ENCODE measurements at regions not wholly inside any gene's neighbourhood (a gene's known extent, or its start where the extent isn't known, plus 50 kb on each side); places are given as distances from the start of the nearest gene placed in this dataset.
"Not testable (repeated sequence)": the region's sequence is repeated elsewhere in the genome, so short reads cannot be mapped to it uniquely, and the experiment has no call there.

- ChIA-PET CTCF (no interaction called here), POLR2A (no interaction called here)
- H3K4me1 Mint-ChIP-seq = no peaks in the 10 kb centered on the region
Measured at GRCh38 chr5:33198836-33199235, 241.9 kb upstream of the TARS1 start.

GRCh38 chr5:33203931-33204330, 236.8 kb upstream of the TARS1 start:
- no peak overlapping the region for H3K4me3 Mint-ChIP-seq
- CTCF ChIA-PET = no interaction called here

More at GRCh38 chr5:33198836-33199235, 241.9 kb upstream of the TARS1 start:
- Mint-ChIP-seq H3K27me3 (no peaks in the 10 kb centered on the region), H3K27ac (no peak overlapping the region), H3K36me3 (ENCODE audit: low read depth) (no peaks in the 10 kb centered on the region), H3K4me3 (no peak overlapping the region), H3K9me3 (peaks cover 5% of the 10 kb centered on the region)
- no peak for DNase-seq

GRCh38 chr5:33205079-33205478, 235.7 kb upstream of the TARS1 start:
- CTCF ChIA-PET = no interaction called here
- Mint-ChIP-seq H3K9me3 (no peaks in the 10 kb centered on the region), H3K27me3 (no peaks in the 10 kb centered on the region), H3K4me1 (no peaks in the 10 kb centered on the region), H3K27ac (no peak overlapping the region), H3K36me3 (ENCODE audit: low read depth) (no peaks in the 10 kb centered on the region), H3K4me3 (no peak overlapping the region)
- POLR2A ChIA-PET = no interaction called here
- DNase-seq = no peak

More at GRCh38 chr5:33203931-33204330, 236.8 kb upstream of the TARS1 start:
- POLR2A ChIA-PET = no interaction called here
- DNase-seq = no peak
- Mint-ChIP-seq H3K27me3 (no peaks in the 10 kb centered on the region), H3K27ac (no peak overlapping the region), H3K36me3 (ENCODE audit: low read depth) (no peaks in the 10 kb centered on the region), H3K4me1 (no peaks in the 10 kb centered on the region), H3K9me3 (no peaks in the 10 kb centered on the region)

- no peaks in the 10 kb centered on the region for H3K27me3 Mint-ChIP-seq
- no peaks in the 10 kb centered on the region for H3K9me3 Mint-ChIP-seq
Measured at GRCh38 chr5:33205727-33206410, 234.9 kb upstream of the TARS1 start.

GRCh38 chr5:33206962-33207506, 233.7 kb upstream of the TARS1 start:
- Mint-ChIP-seq H3K9me3 (no peaks in the 10 kb centered on the region), H3K4me3 (no peak overlapping the region), H3K27ac (no peak overlapping the region), H3K27me3 (no peaks in the 10 kb centered on the region), H3K36me3 (ENCODE audit: low read depth) (no peaks in the 10 kb centered on the region), H3K4me1 (no peaks in the 10 kb centered on the region)
- ChIA-PET POLR2A (no interaction called here), CTCF (no interaction called here)
- DNase-seq = no peak

More at GRCh38 chr5:33205727-33206410, 234.9 kb upstream of the TARS1 start:
- Mint-ChIP-seq H3K4me1 (no peaks in the 10 kb centered on the region), H3K36me3 (ENCODE audit: low read depth) (no peaks in the 10 kb centered on the region), H3K4me3 (no peak overlapping the region), H3K27ac (no peak overlapping the region)
- DNase-seq = no peak
- ChIA-PET POLR2A (no interaction called here), CTCF (no interaction called here)

GRCh38 chr5:33209252-33209651, 231.5 kb upstream of the TARS1 start:
- POLR2A ChIA-PET = no interaction called here
- no peaks in the 10 kb centered on the region for H3K9me3 Mint-ChIP-seq
- no peaks in the 10 kb centered on the region for H3K27me3 Mint-ChIP-seq
- H3K4me3 Mint-ChIP-seq = no peak overlapping the region
- DNase-seq = no peak
- no peak overlapping the region for H3K27ac Mint-ChIP-seq
- CTCF ChIA-PET = no interaction called here
- H3K36me3 Mint-ChIP-seq (ENCODE audit: low read depth) = no peaks in the 10 kb centered on the region
- no peaks in the 10 kb centered on the region for H3K4me1 Mint-ChIP-seq

- CTCF ChIA-PET, H3K27me3 Mint-ChIP-seq, POLR2A ChIA-PET: not testable (repeated sequence)
Measured at GRCh38 chr5:33210221-33210620, 230.5 kb upstream of the TARS1 start.

GRCh38 chr5:33210978-33211377, 229.8 kb upstream of the TARS1 start:
- CTCF ChIA-PET = interaction anchor here (0.6 kb wide), 1 partner anchor 36 kb away, joined by 3 read pairs; no protein-coding TSS in a partner anchor
- Mint-ChIP-seq H3K4me3 (no peak overlapping the region), H3K9me3 (no peaks in the 10 kb centered on the region), H3K4me1 (no peaks in the 10 kb centered on the region), H3K36me3 (ENCODE audit: low read depth) (no peaks in the 10 kb centered on the region), H3K27ac (no peak overlapping the region), H3K27me3 (no peaks in the 10 kb centered on the region)
- no peak for DNase-seq
- POLR2A ChIA-PET = no interaction called here

More at GRCh38 chr5:33210221-33210620, 230.5 kb upstream of the TARS1 start:
- not testable (repeated sequence) for H3K27ac Mint-ChIP-seq; H3K36me3 Mint-ChIP-seq (ENCODE audit: low read depth); H3K4me3 Mint-ChIP-seq; H3K9me3 Mint-ChIP-seq; H3K4me1 Mint-ChIP-seq; DNase-seq

GRCh38 chr5:33212439-33212838, 228.3 kb upstream of the TARS1 start:
- Mint-ChIP-seq H3K36me3 (ENCODE audit: low read depth) (no peaks in the 10 kb centered on the region), H3K9me3 (no peaks in the 10 kb centered on the region), H3K4me3 (no peak overlapping the region), H3K27me3 (no peaks in the 10 kb centered on the region), H3K4me1 (no peaks in the 10 kb centered on the region), H3K27ac (no peak overlapping the region)
- CTCF ChIA-PET = no interaction called here
- DNase-seq = no peak
- POLR2A ChIA-PET = no interaction called here

GRCh38 chr5:33212900-33213299, 227.9 kb upstream of the TARS1 start:
- POLR2A ChIA-PET = no interaction called here
- Mint-ChIP-seq H3K27me3 (no peaks in the 10 kb centered on the region), H3K9me3 (no peaks in the 10 kb centered on the region), H3K27ac (no peak overlapping the region), H3K4me3 (no peak overlapping the region), H3K36me3 (ENCODE audit: low read depth) (no peaks in the 10 kb centered on the region), H3K4me1 (no peaks in the 10 kb centered on the region)
- CTCF ChIA-PET = no interaction called here
- no peak for DNase-seq

- Mint-ChIP-seq H3K4me1 (no peaks in the 10 kb centered on the region), H3K27ac (no peak overlapping the region), H3K4me3 (no peak overlapping the region), H3K36me3 (ENCODE audit: low read depth) (no peaks in the 10 kb centered on the region), H3K9me3 (no peaks in the 10 kb centered on the region), H3K27me3 (no peaks in the 10 kb centered on the region)
- DNase-seq = no peak
- CTCF ChIA-PET = no interaction called here
- POLR2A ChIA-PET = no interaction called here
Measured at GRCh38 chr5:33223563-33224284, 217.0 kb upstream of the TARS1 start.

- Mint-ChIP-seq H3K4me3 (no peak overlapping the region), H3K4me1 (no peaks in the 10 kb centered on the region), H3K9me3 (no peaks in the 10 kb centered on the region), H3K27me3 (no peaks in the 10 kb centered on the region), H3K36me3 (ENCODE audit: low read depth) (no peaks in the 10 kb centered on the region), H3K27ac (no peak overlapping the region)
- ChIA-PET POLR2A (no interaction called here), CTCF (no interaction called here)
- no peak for DNase-seq
Measured at GRCh38 chr5:33224285-33224961, 216.3 kb upstream of the TARS1 start.

- ChIA-PET POLR2A (no interaction called here), CTCF (no interaction called here)
- no peak overlapping the region for H3K4me3 Mint-ChIP-seq
Measured at GRCh38 chr5:33227247-33227646, 213.5 kb upstream of the TARS1 start.

More at GRCh38 chr5:33227247-33227646, 213.5 kb upstream of the TARS1 start:
- H3K27me3 Mint-ChIP-seq = no peaks in the 10 kb centered on the region
- no peak overlapping the region for H3K27ac Mint-ChIP-seq
- no peaks in the 10 kb centered on the region for H3K36me3 Mint-ChIP-seq (ENCODE audit: low read depth)
- DNase-seq = no peak
- no peaks in the 10 kb centered on the region for H3K4me1 Mint-ChIP-seq
- H3K9me3 Mint-ChIP-seq = no peaks in the 10 kb centered on the region
